IMR-90 (cell line): ENCODE measurements at regions not wholly inside any gene's neighbourhood (a gene's known extent, or its start where the extent isn't known, plus 50 kb on each side); places are given as distances from the start of the nearest gene placed in this dataset.

Experiments used
- ATAC-seq: fragments of 200-7000 bp; cut with Tn5 transposase; 2 replicates; pipeline ENCODE4 v1.9.1; 2020; ENCODE audit warnings: low read depth, mild to moderate bottlenecking, moderate library complexity
- BruUV-seq: library from RNA; stranded (reverse); fragments of 400-500 nt; replicated peaks from 2 replicates; lab custom pipeline; 2021; lab: Mats Ljungman, UMichigan
- CTCF ChIA-PET: fragments of 300-600 bp; formaldehyde crosslinking; extraction: SDS; loops from one replicate; lab custom pipeline; 2021; ENCODE audit warnings: antibody characterized with exemption; lab: Yijun Ruan, JAX
- POLR2A ChIA-PET: fragments of 300-600 bp; sonication (Branson Sonifier 250); formaldehyde crosslinking; loops from one replicate; lab custom pipeline; 2022; ENCODE audit warnings: antibody characterized with exemption; ENCODE audit not compliant: unreplicated experiment; lab: Charles Lee
- DNase-seq: peaks from one replicate; pipeline ENCODE4 v3.0.0; 2013
- H2AFZ ChIP-seq: replicated peaks from 2 replicates; pipeline ENCODE3; 2013; ENCODE audit warnings: low read length, mild to moderate bottlenecking; ENCODE audit not compliant: poor library complexity
- H2AK5ac ChIP-seq: 2 replicates; pipeline ENCODE4 v1.6.1; 2013; ENCODE audit warnings: low read depth, low read length, inconsistent platforms
- H2AK9ac ChIP-seq: replicated peaks from 2 replicates; pipeline ENCODE3; 2013; ENCODE audit warnings: mild to moderate bottlenecking, low read depth, low read length, moderate library complexity; ENCODE audit not compliant: poor library complexity
- H2BK120ac ChIP-seq: 2 replicates; pipeline ENCODE4 v1.6.1; 2013; ENCODE audit warnings: low read depth, low read length, inconsistent platforms
- H2BK15ac ChIP-seq: 3 replicates; pipeline ENCODE4 v1.6.1; 2013; ENCODE audit warnings: low read depth, low read length, inconsistent platforms
- H2BK20ac ChIP-seq: 2 replicates; pipeline ENCODE4 v1.6.1; 2013; ENCODE audit warnings: low read depth, mild to moderate bottlenecking, inconsistent platforms, low read length, moderate library complexity
- H2BK5ac ChIP-seq: 2 replicates; pipeline ENCODE4 v1.6.1; 2013; ENCODE audit warnings: mild to moderate bottlenecking, low read depth, low read length, inconsistent platforms; ENCODE audit not compliant: poor library complexity, severe bottlenecking
- H3K14ac ChIP-seq: replicated peaks from 2 replicates; pipeline ENCODE4 v1.6.1; 2013; ENCODE audit warnings: low read depth, low read length, inconsistent platforms
- H3K18ac ChIP-seq: 2 replicates; pipeline ENCODE4 v1.6.1; 2013; ENCODE audit warnings: low read depth, low read length, control low read depth
- H3K23ac ChIP-seq: 2 replicates; pipeline ENCODE4 v1.6.1; 2013; ENCODE audit warnings: low read depth, low read length, inconsistent platforms
- H3K27ac ChIP-seq: 2 replicates; pipeline ENCODE4 v1.5.1; 2013; ENCODE audit warnings: mild to moderate bottlenecking, control low read depth, low read length; ENCODE audit not compliant: insufficient read depth
- H3K27me3 ChIP-seq: 2 replicates; pipeline ENCODE4 v1.6.1; 2013; ENCODE audit warnings: low read length; ENCODE audit not compliant: control insufficient read depth, insufficient read depth
- H3K36me3 ChIP-seq: 2 replicates; pipeline ENCODE4 v1.6.1; 2013; ENCODE audit warnings: low read length, mixed read lengths; ENCODE audit not compliant: control insufficient read depth, insufficient read depth
- H3K4ac ChIP-seq: 2 replicates; pipeline ENCODE4 v1.6.1; 2013; ENCODE audit warnings: low read depth, low read length, inconsistent platforms
- H3K4me1 ChIP-seq: 2 replicates; pipeline ENCODE4 v1.6.1; 2013; ENCODE audit warnings: low read length, mixed read lengths; ENCODE audit not compliant: control insufficient read depth, insufficient read depth
- H3K4me2 ChIP-seq: 2 replicates; pipeline ENCODE4 v1.6.1; 2013; ENCODE audit warnings: low read depth, mild to moderate bottlenecking, control low read depth, low read length, moderate library complexity
- H3K4me3 ChIP-seq: 2 replicates; pipeline ENCODE4 v1.5.1; 2013; ENCODE audit warnings: low read depth, mild to moderate bottlenecking, control low read depth, low read length, moderate library complexity; ENCODE audit not compliant: insufficient read depth
- H3K56ac ChIP-seq: 2 replicates; pipeline ENCODE4 v1.6.1; 2013; ENCODE audit warnings: low read length, inconsistent platforms; ENCODE audit not compliant: insufficient read depth; ENCODE audit errors: extremely low read depth
- H3K79me1 ChIP-seq, 2 experiments: 2 replicates each; pipeline ENCODE4 v1.6.1; 2013; ENCODE audit warnings: low read length in 2 of 2, inconsistent platforms in 1 of 2, low read depth in 1 of 2
- H3K9ac ChIP-seq: 2 replicates; pipeline ENCODE4 v1.6.1; 2013; ENCODE audit warnings: low read depth, low read length, control low read depth
- H3K9me1 ChIP-seq: 2 replicates; pipeline ENCODE4 v1.6.1; 2013; ENCODE audit warnings: low read length, inconsistent platforms; ENCODE audit not compliant: insufficient read depth
- H3K9me3 ChIP-seq: 2 replicates; pipeline ENCODE4 v1.6.1; 2013; ENCODE audit warnings: low read length; ENCODE audit not compliant: control insufficient read depth, insufficient read depth
- H4K20me1 ChIP-seq: 2 replicates; pipeline ENCODE4 v1.6.1; 2013; ENCODE audit warnings: low read length, inconsistent platforms; ENCODE audit not compliant: insufficient read depth
- H4K5ac ChIP-seq: 2 replicates; pipeline ENCODE4 v1.6.1; 2013; ENCODE audit warnings: mild to moderate bottlenecking, low read depth, low read length, control low read depth
- H4K8ac ChIP-seq, 2 experiments: 2 replicates each; pipeline ENCODE4 v1.6.1; 2013; ENCODE audit warnings: low read depth in 2 of 2, low read length in 2 of 2, control low read depth in 1 of 2, inconsistent platforms in 1 of 2
- H4K91ac ChIP-seq: 2 replicates; pipeline ENCODE4 v1.6.1; 2013; ENCODE audit warnings: low read depth, low read length, inconsistent platforms; ENCODE audit not compliant: insufficient read depth
- MAFK ChIP-seq: IDR thresholded peaks from 2 replicates; pipeline ENCODE4 v1.6.1; 2012; ENCODE audit warnings: low read depth, low read length, improper control_type of control experiment
- NFE2L2 ChIP-seq: fragments of 150-350 bp; IDR thresholded peaks from 2 replicates; pipeline ENCODE4 v1.6.1; 2016; ENCODE audit warnings: low read depth, mild to moderate bottlenecking, low read length
- RFX5 ChIP-seq: IDR thresholded peaks from 2 replicates; pipeline ENCODE4 v1.8.0; 2012; ENCODE audit warnings: low read depth, mild to moderate bottlenecking, low read length, moderate library complexity
- WGBS, 2 experiments: methylation state at CpG; one replicate each; pipeline versions ENCODE4 v1.1.5 to v1.1.7; 2013; ENCODE audit warnings: missing lambda C conversion rate in 2 of 2; ENCODE audit not compliant: insufficient read length in 1 of 2; ENCODE audit errors: extremely low coverage in 2 of 2; 5-methylcytosine and 5-hydroxymethylcytosine counted together
- dilution Hi-C: fragments of 300-500 bp; cut with HindIII; formaldehyde crosslinking; loops from one replicate; pipeline ENCODE4 v1.14.3; 2018; ENCODE audit warnings: low sequenced_read_pairs; ENCODE audit not compliant: unreplicated experiment
- in situ Hi-C: fragments of 300-500 bp; cut with MboI; formaldehyde crosslinking; loops from 3 replicates; pipeline ENCODE4 v1.14.3; 2019; ENCODE audit warnings: low sequenced_read_pairs, inconsistent platforms, mixed read lengths
- intact Hi-C: fragments of 100-400 bp; cut with micrococcal nuclease; formaldehyde crosslinking; loops from 2 replicates; pipeline ENCODE4 v1.10.0; 2022

GRCh38 chr3:6264036-6264435, 596.9 kb upstream of the GRM7 start:
- Histone ChIP-seq H3K9me1 (no peaks in the 10 kb centered on the region), H3K56ac (no peak overlapping the region), H2BK120ac (no peak overlapping the region), H2AFZ (no peak overlapping the region), H3K4me2 (no peak overlapping the region), H4K91ac (no peak overlapping the region), H3K9ac (no peak overlapping the region), H3K79me1 (no peaks in the 10 kb centered on the region), H3K27me3 (no peaks in the 10 kb centered on the region), H3K18ac (no peak overlapping the region), H3K4ac (no peak overlapping the region), H4K20me1 (no peaks in the 10 kb centered on the region), H4K5ac (no peak overlapping the region), H4K8ac (no peak overlapping the region), H3K9me3 (peaks cover 6% of the 10 kb centered on the region), H2AK9ac (no peak overlapping the region), H2BK20ac (no peak overlapping the region), H3K23ac (no peak overlapping the region), H2BK5ac (no peak overlapping the region), H3K27ac (no peak overlapping the region), H2BK15ac (no peak overlapping the region), H3K4me1 (no peaks in the 10 kb centered on the region), H3K14ac (no peak overlapping the region), H3K4me3 (no peak overlapping the region), H3K36me3 (no peaks in the 10 kb centered on the region), H2AK5ac (no peak overlapping the region)
- TF ChIP-seq NFE2L2 (peak; percentile 63), MAFK (peak; percentile 3; the same call in 1 of the 2 replicates), RFX5 (no peak)
- no TSS peak for BruUV-seq
- dilution Hi-C loops (no loop called here), in situ Hi-C loops (no loop called here), intact Hi-C loops (no loop called here)
- ATAC-seq (no peak), DNase-seq (no peak)
- ChIA-PET CTCF (no interaction called here), POLR2A (no interaction called here)
- no CpG with 5 or more reads among the region's 1 CpG for WGBS, 2 experiments
